Body of pancreas (tissue), 4 donors: ENCODE measurements at regions not wholly inside any gene's neighbourhood (a gene's known extent, or its start where the extent isn't known, plus 50 kb on each side); places are given as distances from the start of the nearest gene placed in this dataset.

Experiments
- POLR2A ChIP-seq, 3 donors: fragments of 450-650 bp; IDR thresholded peaks; one replicate each; pipeline ENCODE4 v1.6.1; 2016; ENCODE audit warnings: antibody characterized with exemption in 3 of 3, mild to moderate bottlenecking in 2 of 3
- TF ChIP-seq, protein P1 (sequence below), 7 experiments: fragments of 450-650 bp in 4 of 7; fragments of 200-600 bp in 3 of 7; sonication (generic) in 3 of 7; IDR thresholded peaks; one replicate each; pipeline ENCODE4 v1.5.1; 2016 to 2019; ENCODE audit warnings: antibody characterized with exemption in 7 of 7

DNA sequence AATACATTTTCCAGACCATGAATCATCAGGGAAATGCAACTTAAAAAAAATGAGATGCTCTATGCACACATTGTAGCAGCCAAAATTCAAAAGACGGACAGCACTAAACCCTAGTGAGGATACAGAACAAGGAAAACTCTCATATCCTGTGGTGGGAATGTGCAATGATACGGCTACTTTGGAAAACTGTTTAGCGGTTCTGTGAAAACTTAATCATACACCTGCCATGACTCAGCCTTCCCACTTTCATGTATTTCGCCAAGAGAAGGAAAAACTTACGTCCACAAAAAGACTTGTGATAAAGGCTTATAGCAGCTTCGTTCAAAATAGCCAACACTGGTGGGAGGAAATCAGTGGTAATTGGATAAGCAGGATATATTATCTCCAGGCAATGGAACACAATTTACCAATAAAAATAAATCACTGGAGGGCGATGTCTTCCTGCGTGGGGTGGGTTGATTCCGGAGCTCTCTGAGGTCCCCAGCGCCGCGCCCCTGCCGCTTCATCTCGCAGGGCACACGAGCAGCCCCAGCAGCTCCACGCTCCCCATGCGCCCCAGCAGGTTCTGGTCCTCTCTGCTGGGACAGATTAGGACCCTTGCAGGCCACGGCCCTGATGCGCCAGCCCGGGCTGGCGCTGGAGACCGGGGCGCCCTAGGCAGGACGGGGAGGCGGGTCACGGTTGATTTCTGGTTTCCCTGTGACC is 97.2 kb upstream of the ARHGEF7 start:
- TF ChIP-seq, protein P1, sequence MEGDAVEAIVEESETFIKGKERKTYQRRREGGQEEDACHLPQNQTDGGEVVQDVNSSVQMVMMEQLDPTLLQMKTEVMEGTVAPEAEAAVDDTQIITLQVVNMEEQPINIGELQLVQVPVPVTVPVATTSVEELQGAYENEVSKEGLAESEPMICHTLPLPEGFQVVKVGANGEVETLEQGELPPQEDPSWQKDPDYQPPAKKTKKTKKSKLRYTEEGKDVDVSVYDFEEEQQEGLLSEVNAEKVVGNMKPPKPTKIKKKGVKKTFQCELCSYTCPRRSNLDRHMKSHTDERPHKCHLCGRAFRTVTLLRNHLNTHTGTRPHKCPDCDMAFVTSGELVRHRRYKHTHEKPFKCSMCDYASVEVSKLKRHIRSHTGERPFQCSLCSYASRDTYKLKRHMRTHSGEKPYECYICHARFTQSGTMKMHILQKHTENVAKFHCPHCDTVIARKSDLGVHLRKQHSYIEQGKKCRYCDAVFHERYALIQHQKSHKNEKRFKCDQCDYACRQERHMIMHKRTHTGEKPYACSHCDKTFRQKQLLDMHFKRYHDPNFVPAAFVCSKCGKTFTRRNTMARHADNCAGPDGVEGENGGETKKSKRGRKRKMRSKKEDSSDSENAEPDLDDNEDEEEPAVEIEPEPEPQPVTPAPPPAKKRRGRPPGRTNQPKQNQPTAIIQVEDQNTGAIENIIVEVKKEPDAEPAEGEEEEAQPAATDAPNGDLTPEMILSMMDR (IDR thresholded peaks at IDR 0.05), result no peak
- no peak for TF ChIP-seq POLR2A (IDR thresholded peaks at IDR 0.05)
